ENCODE measurements at regions not wholly inside any gene's neighbourhood (a gene's known extent, or its start where the extent isn't known, plus 50 kb on each side); places are given as distances from the start of the nearest gene placed in this dataset.
"Not testable (repeated sequence)": the region's sequence is repeated elsewhere in the genome, so short reads cannot be mapped to it uniquely, and the experiment has no call there.

GRCh38 chr20:53748176-53748575, 154.5 kb upstream of the ZNF217 start:
- no peak for DNase-seq (ENCODE audit: low read depth in 3 of 3)

DNA sequence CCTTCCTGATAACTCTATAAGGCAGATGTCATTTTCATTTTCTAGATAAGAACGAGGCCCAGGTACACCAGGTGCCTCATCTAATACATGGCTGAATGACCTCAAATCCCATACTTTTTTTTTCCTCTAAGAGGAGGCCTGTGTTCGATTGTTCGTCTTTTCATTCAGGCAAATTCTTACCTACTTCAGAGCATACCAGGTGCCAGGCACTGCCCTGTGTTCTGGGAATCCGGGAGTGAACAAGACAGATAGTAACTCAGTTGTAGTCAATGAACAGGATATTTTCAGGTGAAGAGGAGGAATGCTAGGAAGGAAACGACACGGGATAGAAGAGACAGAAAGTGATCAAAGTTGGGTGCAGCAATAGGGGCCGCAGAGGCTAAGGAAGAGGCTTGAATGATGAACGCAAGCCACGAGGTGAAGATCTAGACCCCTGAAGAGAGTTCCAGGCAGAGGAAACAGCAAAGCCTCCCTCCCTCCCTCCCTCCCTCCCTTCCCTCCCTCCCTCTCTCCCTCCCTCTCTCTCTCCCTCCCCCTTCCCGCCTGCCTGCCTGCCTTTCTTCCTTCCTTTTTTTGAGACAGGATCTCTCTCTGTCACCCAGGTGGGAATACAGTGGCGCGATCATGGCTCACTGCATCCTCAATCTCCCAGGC, 150.1 kb upstream of the ZNF217 start:
- no peak for DNase-seq (ENCODE audit: low read depth in 3 of 3)

DNA sequence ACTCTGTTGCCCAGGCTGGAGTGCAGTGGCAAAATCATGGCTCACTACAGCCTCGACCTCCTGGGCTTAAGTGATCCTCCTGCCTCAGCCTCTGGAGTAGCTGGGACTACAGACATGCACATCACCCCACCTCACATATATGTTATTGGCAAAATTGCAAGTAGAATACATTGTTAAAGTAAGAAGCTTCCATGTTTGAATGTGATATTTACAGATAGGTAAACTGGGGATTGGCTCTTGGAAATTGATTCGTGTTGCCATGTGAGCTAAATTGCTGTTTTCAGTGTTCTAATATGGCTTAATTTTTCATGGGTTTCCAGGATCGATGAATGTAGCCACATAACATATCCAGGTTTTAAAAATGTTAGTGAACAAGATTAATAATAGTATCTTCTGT, 149.0 kb upstream of the ZNF217 start:
- no peak for DNase-seq (ENCODE audit: low read depth in 3 of 3)

- DNase-seq (ENCODE audit: low read depth in 3 of 3) = no peak
Observed at GRCh38 chr20:53741726-53742028, 148.0 kb upstream of the ZNF217 start.

- no peak for DNase-seq (ENCODE audit: low read depth in 3 of 3)
Observed at GRCh38 chr20:53739799-53740785, 146.5 kb upstream of the ZNF217 start.

- no peak for DNase-seq (ENCODE audit: low read depth in 3 of 3)
Observed at GRCh38 chr20:53738945-53739798, 145.5 kb upstream of the ZNF217 start.

- no peak for DNase-seq (ENCODE audit: low read depth in 3 of 3)
Observed at GRCh38 chr20:53738039-53738944, 144.7 kb upstream of the ZNF217 start.

DNA sequence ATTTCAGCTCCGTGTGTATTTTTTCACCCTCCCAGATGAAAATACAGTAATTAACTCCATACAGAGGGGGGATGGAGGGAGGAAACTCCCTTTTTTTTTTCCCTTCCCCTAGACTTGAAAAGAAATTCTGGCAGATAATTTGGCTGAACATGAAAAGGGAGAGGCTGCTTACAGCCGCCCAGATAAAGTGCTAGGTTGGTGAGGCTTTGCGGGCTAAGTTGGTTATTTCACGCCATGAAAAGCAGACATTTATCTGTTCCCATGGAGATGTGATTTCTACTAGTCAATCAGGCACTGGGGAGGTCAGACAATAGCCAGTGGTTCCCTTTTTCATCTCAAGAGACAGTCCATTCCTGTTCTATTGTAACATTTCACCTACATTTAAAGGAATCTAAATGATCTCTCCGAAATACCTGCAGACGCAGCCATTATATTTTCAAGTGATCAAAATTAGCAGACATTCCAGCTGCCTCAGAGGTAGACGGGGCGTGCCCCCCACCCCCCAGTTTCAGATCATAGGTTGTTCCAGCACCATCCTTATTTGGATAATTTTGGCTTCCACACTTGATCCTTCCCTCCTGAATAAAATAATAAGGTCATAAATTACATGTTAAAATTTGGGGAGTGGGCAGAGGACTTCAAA, 143.9 kb upstream of the ZNF217 start:
- no peak for DNase-seq (ENCODE audit: low read depth in 3 of 3)

DNA sequence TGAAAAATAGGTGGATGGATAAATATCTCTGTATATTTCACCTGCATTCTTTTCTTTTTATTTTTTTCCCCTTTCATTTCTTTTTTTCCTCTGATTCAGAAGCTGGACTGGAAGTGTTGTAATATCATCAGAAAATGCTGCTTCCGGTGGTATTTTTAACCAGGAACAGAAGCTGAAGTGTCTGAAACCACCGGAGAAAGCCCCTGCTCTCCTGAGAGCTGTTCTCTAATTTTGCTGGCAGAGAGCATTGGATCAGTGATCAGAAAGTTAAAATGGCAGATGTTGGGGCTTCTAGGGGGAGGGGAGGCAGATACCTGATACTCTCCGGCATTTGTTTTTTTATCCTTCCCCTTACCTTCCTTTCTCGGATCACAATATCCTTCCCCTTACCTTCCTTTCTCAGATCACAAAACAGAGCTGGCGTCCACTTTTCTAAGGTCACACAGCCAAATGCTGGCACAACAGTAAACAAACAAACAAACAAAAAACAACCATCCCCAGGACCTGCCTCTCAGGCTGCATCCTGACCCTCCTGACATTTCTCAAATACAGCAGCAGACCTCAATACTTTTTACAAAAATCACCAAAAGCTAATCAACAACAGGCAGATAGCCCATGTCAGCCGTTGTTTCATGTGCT, 143.2 kb upstream of the ZNF217 start:
- no peak for DNase-seq (ENCODE audit: low read depth in 3 of 3)

DNA sequence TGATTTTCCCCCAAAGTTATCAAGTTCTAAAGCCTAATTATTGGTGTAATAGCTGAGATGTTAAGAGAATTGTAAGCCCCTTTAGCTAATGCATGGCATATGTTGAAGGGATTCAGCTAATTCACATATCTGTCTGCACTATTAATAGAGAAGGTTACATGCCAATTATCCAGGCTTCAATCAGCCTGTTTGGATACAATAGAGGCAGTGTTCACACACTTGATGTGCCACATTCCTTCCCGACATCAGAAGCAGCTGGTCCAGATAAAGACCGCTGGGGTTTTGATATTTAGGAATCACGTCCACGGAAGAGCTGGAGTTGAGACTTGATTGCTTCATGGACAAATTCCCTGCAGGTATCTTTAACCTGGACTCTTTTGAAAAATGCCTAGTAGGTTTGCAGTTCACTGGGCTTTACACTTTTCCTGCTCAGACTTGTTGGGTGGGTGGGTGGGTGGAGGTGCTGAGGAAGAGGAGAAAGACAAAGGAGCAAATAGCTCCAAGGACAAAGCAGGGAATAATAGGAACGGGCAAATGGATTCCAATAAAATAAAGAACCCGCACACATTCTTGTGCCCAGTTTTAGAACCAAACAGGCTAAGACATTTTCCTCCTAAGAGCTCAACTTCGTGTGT, 142.6 kb upstream of the ZNF217 start:
- no peak for DNase-seq (ENCODE audit: low read depth in 3 of 3)

GRCh38 chr20:53735536-53736050, 142.0 kb upstream of the ZNF217 start:
- no peak for DNase-seq (ENCODE audit: low read depth in 3 of 3)

DNA sequence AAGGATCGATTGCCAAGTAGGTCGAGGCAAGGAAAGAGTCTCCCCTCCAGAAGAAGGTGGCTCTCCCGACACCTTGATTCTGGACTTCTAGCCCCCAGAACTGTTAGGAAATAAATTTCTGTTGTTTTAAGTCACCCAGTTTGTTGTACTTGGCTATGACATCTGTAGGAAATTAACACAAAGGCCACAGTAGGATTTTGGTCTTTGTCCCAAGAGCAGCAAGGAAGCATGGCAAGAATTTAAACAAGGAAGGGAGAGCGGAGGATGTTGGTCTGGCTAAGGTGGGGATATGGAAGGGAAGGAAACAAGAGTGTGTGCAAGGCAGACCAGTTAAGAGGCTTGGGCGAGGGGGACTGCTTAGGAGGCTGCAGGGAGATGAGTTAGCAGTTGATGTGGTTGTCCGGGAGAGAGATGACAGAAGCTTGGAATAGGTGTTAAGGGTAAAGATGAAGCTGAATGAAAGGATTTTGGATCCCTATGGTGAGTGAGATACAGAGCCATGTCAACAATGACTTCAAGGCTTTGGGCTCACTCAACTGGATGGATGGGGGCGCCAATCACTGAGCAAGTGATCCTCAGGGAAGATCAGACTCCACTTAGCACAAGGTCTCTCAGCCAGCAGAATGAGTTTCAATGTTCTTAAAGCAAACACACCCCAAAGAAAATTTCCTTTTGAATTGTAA, 140.5 kb upstream of the ZNF217 start:
- DNase-seq (ENCODE audit: low read depth in 3 of 3) = no peak

DNA sequence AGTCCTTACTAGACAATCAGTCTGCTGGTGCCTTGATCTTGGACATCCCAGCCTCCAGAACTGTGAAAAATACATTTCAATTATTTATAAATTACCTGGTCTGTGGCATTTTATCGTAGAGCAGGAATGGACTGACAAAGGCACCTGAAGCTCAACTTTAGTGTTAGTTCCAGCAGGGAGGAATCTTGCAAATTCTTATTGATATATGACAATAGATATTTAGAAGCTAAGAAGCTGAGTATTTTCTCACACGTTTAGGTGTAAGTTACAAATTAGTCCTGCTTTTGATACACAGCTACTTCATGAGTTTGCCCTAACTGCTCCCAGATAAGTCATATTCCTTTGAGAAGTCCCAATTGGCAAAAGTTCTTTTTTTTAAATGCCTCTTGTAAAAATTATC, 138.0 kb upstream of the ZNF217 start:
- DNase-seq (ENCODE audit: low read depth in 3 of 3) = no peak

DNA sequence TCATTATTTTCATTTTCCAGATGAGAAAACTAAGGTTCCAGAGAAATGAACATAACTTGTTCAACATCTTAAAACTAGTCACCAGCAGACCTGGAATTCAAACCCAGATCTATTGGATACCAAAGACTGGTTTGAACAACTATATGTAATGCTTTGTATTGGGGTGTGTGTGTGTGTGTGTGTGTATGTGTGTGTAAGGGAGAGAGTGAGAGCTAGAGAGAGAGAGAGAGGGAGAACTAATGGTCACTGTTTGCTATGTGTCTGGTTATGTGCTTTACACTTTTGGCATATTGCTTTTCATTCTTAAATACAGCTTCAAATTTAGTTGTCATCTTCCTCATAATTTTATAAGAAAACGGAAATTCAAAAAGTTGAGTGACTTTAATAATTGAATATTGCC, 134.7 kb upstream of the ZNF217 start:
- DNase-seq (ENCODE audit: low read depth in 3 of 3) = no peak

- DNase-seq (ENCODE audit: low read depth in 3 of 3) = not testable (repeated sequence)
Observed at GRCh38 chr20:53727239-53727638, 133.6 kb upstream of the ZNF217 start.

GRCh38 chr20:53725575-53725970, 131.9 kb upstream of the ZNF217 start:
- no peak for DNase-seq (ENCODE audit: low read depth in 3 of 3)

- DNase-seq (ENCODE audit: low read depth in 3 of 3) = no peak
Observed at GRCh38 chr20:53723621-53724020, 130.0 kb upstream of the ZNF217 start.

- DNase-seq (ENCODE audit: low read depth in 3 of 3) = no peak
Observed at GRCh38 chr20:53723045-53723444, 129.4 kb upstream of the ZNF217 start.

DNA sequence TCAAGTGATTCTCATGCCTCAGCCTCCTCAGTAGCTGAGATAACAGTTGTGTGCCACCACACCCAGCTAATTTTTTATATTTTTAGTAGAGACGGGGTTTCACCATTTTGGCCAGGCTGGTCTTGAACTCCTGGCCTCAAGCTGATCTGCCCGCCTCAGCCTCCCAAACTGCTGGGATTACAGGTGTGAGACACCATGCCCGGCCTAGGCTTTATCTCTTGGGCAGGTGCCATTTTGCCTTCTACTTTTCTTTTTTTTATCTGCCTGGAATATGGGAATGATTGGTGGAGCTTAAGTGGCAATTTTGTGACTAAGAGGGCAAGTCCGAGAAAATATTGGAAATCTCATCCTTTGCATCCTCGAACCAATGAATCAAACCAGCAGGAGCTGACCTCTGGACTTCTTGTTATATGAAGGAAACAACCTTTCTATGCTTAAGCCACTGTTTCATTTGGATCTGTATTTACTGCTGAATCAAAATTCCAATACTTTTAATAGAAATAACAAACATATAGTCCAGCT, 128.9 kb upstream of the ZNF217 start:
- no peak for DNase-seq (ENCODE audit: low read depth in 3 of 3)

Measured in stimulated activated CD4-positive, alpha-beta T cell treated with anti-CD3 and anti-CD28 coated beads, TNF-alpha, amount 100 ng/mL, for 48 hours (primary cell).